GM23338 (cell line): ENCODE measurements at regions not wholly inside any gene's neighbourhood (a gene's known extent, or its start where the extent isn't known, plus 50 kb on each side); places are given as distances from the start of the nearest gene placed in this dataset.

Source experiments
- ATAC-seq: fragments of 200-7000 bp; cut with Tn5 transposase; 3 replicates; pipeline ENCODE4 v1.9.1; 2020
- DNase-seq: peaks from one replicate; pipeline ENCODE4 v3.0.0-alpha.2; 2015; ENCODE audit warnings: low spot score
- H2AFZ ChIP-seq: fragments of 200-600 bp; sonication (generic); 2 replicates; pipeline ENCODE4 v1.8.0; 2016; ENCODE audit warnings: antibody characterized with exemption, mild to moderate bottlenecking, moderate library complexity
- H3F3A ChIP-seq: fragments of 200-600 bp; sonication (generic); replicated peaks from 2 replicates; pipeline ENCODE4 v1.8.0; 2017; ENCODE audit warnings: antibody characterized with exemption, mixed run types, low read depth
- H3K27ac ChIP-seq: fragments of 200-600 bp; sonication (generic); 2 replicates; pipeline ENCODE4 v1.6.1; 2016; ENCODE audit warnings: low read depth
- H3K27me3 ChIP-seq: fragments of 200-600 bp; sonication (generic); 2 replicates; pipeline ENCODE4 v1.8.0; 2016; ENCODE audit warnings: mild to moderate bottlenecking, mixed run types, moderate library complexity; ENCODE audit not compliant: insufficient read depth
- H3K36me3 ChIP-seq: fragments of 200-600 bp; sonication (generic); 2 replicates; pipeline ENCODE4 v1.8.0; 2016; ENCODE audit warnings: mild to moderate bottlenecking; ENCODE audit not compliant: insufficient read depth
- H3K4me1 ChIP-seq: fragments of 200-600 bp; sonication (generic); 2 replicates; pipeline ENCODE4 v1.8.0; 2016; ENCODE audit warnings: mild to moderate bottlenecking, moderate library complexity; ENCODE audit not compliant: insufficient read depth
- H3K4me2 ChIP-seq: fragments of 200-600 bp; sonication (generic); 2 replicates; pipeline ENCODE4 v1.7.1; 2017; ENCODE audit warnings: mixed run types
- H3K4me3 ChIP-seq: fragments of 200-600 bp; sonication (generic); 2 replicates; pipeline ENCODE4 v1.6.1; 2016; ENCODE audit warnings: mixed run types
- H3K79me2 ChIP-seq: fragments of 200-600 bp; sonication (generic); replicated peaks from 2 replicates; pipeline ENCODE4 v1.8.0; 2017; ENCODE audit warnings: mild to moderate bottlenecking; ENCODE audit not compliant: insufficient read depth
- H3K9me2 ChIP-seq: fragments of 200-600 bp; sonication (generic); 2 replicates; pipeline ENCODE4 v1.8.0; 2017; ENCODE audit not compliant: insufficient read depth
- H4K20me1 ChIP-seq: fragments of 200-600 bp; sonication (generic); replicated peaks from 2 replicates; pipeline ENCODE4 v1.8.0; 2017; ENCODE audit warnings: mild to moderate bottlenecking; ENCODE audit not compliant: insufficient read depth
- H3K27ac Mint-ChIP-seq: 2 replicates; pipeline ENCODE4 v1.8.0; 2020; ENCODE audit warnings: inconsistent platforms, mild to moderate bottlenecking, moderate library complexity, mixed read lengths
- H3K27me3 Mint-ChIP-seq: 3 replicates; pipeline ENCODE4 v1.8.0; 2022; ENCODE audit warnings: low read depth, mild to moderate bottlenecking, moderate library complexity, mixed read lengths, inconsistent platforms; ENCODE audit not compliant: insufficient read depth, poor library complexity
- H3K36me3 Mint-ChIP-seq: 3 replicates; pipeline ENCODE4 v1.8.0; 2021; ENCODE audit warnings: low read depth, mild to moderate bottlenecking, inconsistent platforms, moderate library complexity, mixed read lengths
- H3K4me1 Mint-ChIP-seq: 3 replicates; pipeline ENCODE4 v1.8.0; 2020; ENCODE audit warnings: mild to moderate bottlenecking, inconsistent platforms, mixed read lengths
- H3K4me3 Mint-ChIP-seq: 3 replicates; pipeline ENCODE4 v1.8.0; 2021; ENCODE audit warnings: moderate library complexity, mild to moderate bottlenecking, inconsistent platforms, mixed read lengths
- H3K9me3 Mint-ChIP-seq: 3 replicates; pipeline ENCODE4 v1.8.0; 2020; ENCODE audit warnings: moderate library complexity, mild to moderate bottlenecking, inconsistent platforms, mixed read lengths
- CREB1 ChIP-seq: fragments of 250-450 bp; sonication (Bioruptor Pico); IDR thresholded peaks from 2 replicates; pipeline ENCODE4 v1.5.0; 2020; ENCODE audit warnings: low read depth, mild to moderate bottlenecking, moderate library complexity
- EZH2 ChIP-seq: fragments of 200-600 bp; sonication (generic); IDR thresholded peaks from one replicate; pipeline ENCODE4 v1.8.0; 2017; ENCODE audit warnings: antibody characterized with exemption, mild to moderate bottlenecking, low read depth; ENCODE audit not compliant: unreplicated experiment
- EZH2phosphoT487 ChIP-seq: fragments of 200-600 bp; sonication (generic); IDR thresholded peaks from one replicate; pipeline ENCODE4 v1.8.1; 2018; ENCODE audit warnings: antibody characterized with exemption; ENCODE audit not compliant: unreplicated experiment
- JUNB ChIP-seq: IDR thresholded peaks from one replicate; pipeline ENCODE4 v1.6.1; 2016; ENCODE audit warnings: antibody characterized with exemption; ENCODE audit not compliant: unreplicated experiment
- NANOG ChIP-seq: IDR thresholded peaks from 2 replicates; pipeline ENCODE4 v1.6.1; 2016; ENCODE audit warnings: antibody characterized with exemption, borderline replicate concordance
- POLR2AphosphoS5 ChIP-seq: IDR thresholded peaks from 2 replicates; pipeline ENCODE4 v1.6.1; 2016; ENCODE audit warnings: antibody characterized with exemption, low read depth
- STAT1 ChIP-seq: IDR thresholded peaks from one replicate; pipeline ENCODE4 v1.6.1; 2016; ENCODE audit warnings: antibody characterized with exemption; ENCODE audit not compliant: unreplicated experiment
- ZNF114 ChIP-seq: fragments of 250-450 bp; sonication (Bioruptor Pico); IDR thresholded peaks from 2 replicates; pipeline ENCODE4 v1.5.0; 2020; ENCODE audit warnings: mild to moderate bottlenecking, moderate library complexity
- ZNF331 ChIP-seq: fragments of 250-450 bp; sonication (Bioruptor Pico); IDR thresholded peaks from 2 replicates; pipeline ENCODE4 v1.5.0; 2020; ENCODE audit warnings: low read depth, mild to moderate bottlenecking, moderate library complexity
- ZNF462 ChIP-seq: fragments of 250-450 bp; sonication (Bioruptor Pico); IDR thresholded peaks from 2 replicates; pipeline ENCODE4 v1.5.0; 2020; ENCODE audit warnings: mild to moderate bottlenecking, moderate library complexity
- TF ChIP-seq, protein P1 (sequence below), 2 experiments: fragments of 200-600 bp in 1 of 2; sonication (generic) in 1 of 2; conservative IDR thresholded peaks; 2 replicates each; pipeline versions ENCODE4 v1.5.1 to v1.6.1; 2016 to 2017; ENCODE audit warnings: antibody characterized with exemption in 2 of 2, low read depth in 2 of 2, mild to moderate bottlenecking in 2 of 2, moderate library complexity in 1 of 2
- TF ChIP-seq, protein P2 (sequence below): IDR thresholded peaks from one replicate; pipeline ENCODE4 v1.6.1; 2018; ENCODE audit warnings: antibody characterized with exemption; ENCODE audit not compliant: unreplicated experiment

GRCh38 chr6:148193063-148193680 lies 149.5 kb upstream of the SASH1 start:
- Histone ChIP-seq H3K4me1 (no peaks in the 10 kb centered on the region), H3K36me3 (no peaks in the 10 kb centered on the region), H3K79me2 (no peaks in the 10 kb centered on the region), H3F3A (no peaks in the 10 kb centered on the region), H3K4me2 (no peak overlapping the region), H3K27ac (no peak overlapping the region), H3K27me3 (no peaks in the 10 kb centered on the region), H3K4me3 (no peak overlapping the region), H4K20me1 (no peaks in the 10 kb centered on the region), H2AFZ (no peak overlapping the region), H3K9me2 (peaks cover 6% of the 10 kb centered on the region; the same call in 1 of the 2 replicates)
- no peak for TF ChIP-seq CREB1 (CRISPR knock-in tag)
- TF ChIP-seq POLR2AphosphoS5 = no peak
- TF ChIP-seq, protein P1, sequence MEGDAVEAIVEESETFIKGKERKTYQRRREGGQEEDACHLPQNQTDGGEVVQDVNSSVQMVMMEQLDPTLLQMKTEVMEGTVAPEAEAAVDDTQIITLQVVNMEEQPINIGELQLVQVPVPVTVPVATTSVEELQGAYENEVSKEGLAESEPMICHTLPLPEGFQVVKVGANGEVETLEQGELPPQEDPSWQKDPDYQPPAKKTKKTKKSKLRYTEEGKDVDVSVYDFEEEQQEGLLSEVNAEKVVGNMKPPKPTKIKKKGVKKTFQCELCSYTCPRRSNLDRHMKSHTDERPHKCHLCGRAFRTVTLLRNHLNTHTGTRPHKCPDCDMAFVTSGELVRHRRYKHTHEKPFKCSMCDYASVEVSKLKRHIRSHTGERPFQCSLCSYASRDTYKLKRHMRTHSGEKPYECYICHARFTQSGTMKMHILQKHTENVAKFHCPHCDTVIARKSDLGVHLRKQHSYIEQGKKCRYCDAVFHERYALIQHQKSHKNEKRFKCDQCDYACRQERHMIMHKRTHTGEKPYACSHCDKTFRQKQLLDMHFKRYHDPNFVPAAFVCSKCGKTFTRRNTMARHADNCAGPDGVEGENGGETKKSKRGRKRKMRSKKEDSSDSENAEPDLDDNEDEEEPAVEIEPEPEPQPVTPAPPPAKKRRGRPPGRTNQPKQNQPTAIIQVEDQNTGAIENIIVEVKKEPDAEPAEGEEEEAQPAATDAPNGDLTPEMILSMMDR (conservative IDR thresholded peaks at IDR 0.05; ENCODE audit: low read depth in 2 of 2) = no peak
- TF ChIP-seq, protein P2, sequence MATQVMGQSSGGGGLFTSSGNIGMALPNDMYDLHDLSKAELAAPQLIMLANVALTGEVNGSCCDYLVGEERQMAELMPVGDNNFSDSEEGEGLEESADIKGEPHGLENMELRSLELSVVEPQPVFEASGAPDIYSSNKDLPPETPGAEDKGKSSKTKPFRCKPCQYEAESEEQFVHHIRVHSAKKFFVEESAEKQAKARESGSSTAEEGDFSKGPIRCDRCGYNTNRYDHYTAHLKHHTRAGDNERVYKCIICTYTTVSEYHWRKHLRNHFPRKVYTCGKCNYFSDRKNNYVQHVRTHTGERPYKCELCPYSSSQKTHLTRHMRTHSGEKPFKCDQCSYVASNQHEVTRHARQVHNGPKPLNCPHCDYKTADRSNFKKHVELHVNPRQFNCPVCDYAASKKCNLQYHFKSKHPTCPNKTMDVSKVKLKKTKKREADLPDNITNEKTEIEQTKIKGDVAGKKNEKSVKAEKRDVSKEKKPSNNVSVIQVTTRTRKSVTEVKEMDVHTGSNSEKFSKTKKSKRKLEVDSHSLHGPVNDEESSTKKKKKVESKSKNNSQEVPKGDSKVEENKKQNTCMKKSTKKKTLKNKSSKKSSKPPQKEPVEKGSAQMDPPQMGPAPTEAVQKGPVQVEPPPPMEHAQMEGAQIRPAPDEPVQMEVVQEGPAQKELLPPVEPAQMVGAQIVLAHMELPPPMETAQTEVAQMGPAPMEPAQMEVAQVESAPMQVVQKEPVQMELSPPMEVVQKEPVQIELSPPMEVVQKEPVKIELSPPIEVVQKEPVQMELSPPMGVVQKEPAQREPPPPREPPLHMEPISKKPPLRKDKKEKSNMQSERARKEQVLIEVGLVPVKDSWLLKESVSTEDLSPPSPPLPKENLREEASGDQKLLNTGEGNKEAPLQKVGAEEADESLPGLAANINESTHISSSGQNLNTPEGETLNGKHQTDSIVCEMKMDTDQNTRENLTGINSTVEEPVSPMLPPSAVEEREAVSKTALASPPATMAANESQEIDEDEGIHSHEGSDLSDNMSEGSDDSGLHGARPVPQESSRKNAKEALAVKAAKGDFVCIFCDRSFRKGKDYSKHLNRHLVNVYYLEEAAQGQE = no peak
- TF ChIP-seq ZNF331 = no peak
- TF ChIP-seq JUNB = no peak
- no peak for TF ChIP-seq STAT1
- no peak for TF ChIP-seq EZH2phosphoT487
- no peak for TF ChIP-seq ZNF462 (CRISPR knock-in tag)
- no peak for TF ChIP-seq ZNF114 (CRISPR knock-in tag)
- TF ChIP-seq EZH2 = no peak
- no peak for TF ChIP-seq NANOG
- Mint-ChIP-seq H3K36me3 (no peaks in the 10 kb centered on the region), H3K4me3 (no peak overlapping the region), H3K4me1 (peaks cover 3% of the 10 kb centered on the region; the same call in 1 of the 3 replicates), H3K9me3 (no peaks in the 10 kb centered on the region), H3K27me3 (no peaks in the 10 kb centered on the region), H3K27ac (no peak overlapping the region)
- DNase-seq (no peak), ATAC-seq (no peak)
